Activated naive CD8-positive, alpha-beta T cell treated with anti-CD3 and anti-CD28 coated beads for 36 hours (primary cell): ENCODE measurements at regions not wholly inside any gene's neighbourhood (a gene's known extent, or its start where the extent isn't known, plus 50 kb on each side); places are given as distances from the start of the nearest gene placed in this dataset.
"Not testable (repeated sequence)": the region's sequence is repeated elsewhere in the genome, so short reads cannot be mapped to it uniquely, and the experiment has no call there.

Experiments used
- DNase-seq: peaks from one replicate; pipeline ENCODE4 v3.0.0; 2021
- H3K27ac Mint-ChIP-seq: one replicate; pipeline ENCODE4 v1.8.0; 2022; ENCODE audit warnings: mild to moderate bottlenecking, moderate library complexity, mixed read lengths
- H3K27me3 Mint-ChIP-seq: one replicate; pipeline ENCODE4 v1.8.0; 2022; ENCODE audit warnings: mild to moderate bottlenecking, mixed read lengths
- H3K36me3 Mint-ChIP-seq: one replicate; pipeline ENCODE4 v1.8.0; 2021; ENCODE audit warnings: mild to moderate bottlenecking, mixed read lengths
- H3K4me1 Mint-ChIP-seq: one replicate; pipeline ENCODE4 v1.8.0; 2021; ENCODE audit warnings: mixed read lengths
- H3K4me3 Mint-ChIP-seq: one replicate; pipeline ENCODE4 v1.8.0; 2022; ENCODE audit warnings: mild to moderate bottlenecking, moderate library complexity, mixed read lengths
- H3K9me3 Mint-ChIP-seq: one replicate; pipeline ENCODE4 v1.8.0; 2022; ENCODE audit warnings: mixed read lengths

- not testable (repeated sequence) for H3K36me3 Mint-ChIP-seq, H3K27ac Mint-ChIP-seq, H3K4me3 Mint-ChIP-seq, DNase-seq, H3K4me1 Mint-ChIP-seq, H3K27me3 Mint-ChIP-seq, H3K9me3 Mint-ChIP-seq
Observed at GRCh38 chr17:18546514-18547398, 70.2 kb downstream of the LGALS9C start.

GRCh38 chr17:18557086-18557485, 80.5 kb downstream of the LGALS9C start:
- not testable (repeated sequence) for H3K27me3 Mint-ChIP-seq, DNase-seq, H3K4me3 Mint-ChIP-seq, H3K9me3 Mint-ChIP-seq, H3K27ac Mint-ChIP-seq, H3K4me1 Mint-ChIP-seq
- peaks cover 13% of the 10 kb centered on the region for H3K36me3 Mint-ChIP-seq

GRCh38 chr17:18563381-18564098, 80.7 kb downstream of the TBC1D28 start:
- not testable (repeated sequence) for H3K4me1 Mint-ChIP-seq, DNase-seq, H3K9me3 Mint-ChIP-seq, H3K4me3 Mint-ChIP-seq, H3K27ac Mint-ChIP-seq, H3K27me3 Mint-ChIP-seq
- H3K36me3 Mint-ChIP-seq, result peaks cover 11% of the 10 kb centered on the region

GRCh38 chr17:18564099-18564448, 80.1 kb downstream of the TBC1D28 start:
- not testable (repeated sequence) for H3K36me3 Mint-ChIP-seq, DNase-seq, H3K4me1 Mint-ChIP-seq, H3K27ac Mint-ChIP-seq, H3K27me3 Mint-ChIP-seq, H3K9me3 Mint-ChIP-seq
- peak overlapping the region; percentile 40 for H3K4me3 Mint-ChIP-seq

- DNase-seq, H3K4me1 Mint-ChIP-seq, H3K27ac Mint-ChIP-seq: not testable (repeated sequence)
Observed at GRCh38 chr17:18568108-18568995, 75.8 kb downstream of the TBC1D28 start.

GRCh38 chr17:18569489-18569913, 74.7 kb downstream of the TBC1D28 start:
- not testable (repeated sequence) for H3K4me1 Mint-ChIP-seq, H3K4me3 Mint-ChIP-seq, H3K27ac Mint-ChIP-seq, H3K27me3 Mint-ChIP-seq, DNase-seq, H3K9me3 Mint-ChIP-seq
- peaks cover 10% of the 10 kb centered on the region for H3K36me3 Mint-ChIP-seq

More at GRCh38 chr17:18568108-18568995, 75.8 kb downstream of the TBC1D28 start:
- not testable (repeated sequence) for H3K27me3 Mint-ChIP-seq, H3K4me3 Mint-ChIP-seq, H3K9me3 Mint-ChIP-seq
- H3K36me3 Mint-ChIP-seq, result peaks cover 10% of the 10 kb centered on the region

- not testable (repeated sequence) for H3K27me3 Mint-ChIP-seq, H3K4me1 Mint-ChIP-seq
Observed at GRCh38 chr17:18572536-18572935, 71.7 kb downstream of the TBC1D28 start.

GRCh38 chr17:18574137-18574536, 70.1 kb downstream of the TBC1D28 start:
- not testable (repeated sequence) for H3K27me3 Mint-ChIP-seq, H3K4me1 Mint-ChIP-seq, DNase-seq, H3K9me3 Mint-ChIP-seq, H3K27ac Mint-ChIP-seq, H3K4me3 Mint-ChIP-seq
- H3K36me3 Mint-ChIP-seq, result peaks cover 10% of the 10 kb centered on the region

More at GRCh38 chr17:18572536-18572935, 71.7 kb downstream of the TBC1D28 start:
- peaks cover 10% of the 10 kb centered on the region for H3K36me3 Mint-ChIP-seq
- DNase-seq, H3K9me3 Mint-ChIP-seq, H3K27ac Mint-ChIP-seq, H3K4me3 Mint-ChIP-seq: not testable (repeated sequence)
